Tibial artery (tissue), 4 donors: ENCODE measurements at regions not wholly inside any gene's neighbourhood (a gene's known extent, or its start where the extent isn't known, plus 50 kb on each side); places are given as distances from the start of the nearest gene placed in this dataset.
"Not testable (repeated sequence)": the region's sequence is repeated elsewhere in the genome, so short reads cannot be mapped to it uniquely, and the experiment has no call there.

ENCODE experiments used
- DNase-seq, 2 donors: peaks; one replicate each; pipeline ENCODE4 v3.0.0-alpha.2; 2019
- H3K27ac ChIP-seq, 2 donors: fragments of 200-600 bp; sonication (generic) in 1 of 2; 1 replicate in 1 of 2; 2 replicates in 1 of 2; pipeline ENCODE4 v1.5.1; 2018 to 2019; ENCODE audit warnings: mild to moderate bottlenecking in 1 of 2
- H3K27me3 ChIP-seq, 2 donors: fragments of 200-600 bp; sonication (generic) in 1 of 2; one replicate each; pipeline versions ENCODE4 v1.5.1 to v1.6.0; 2016 to 2019
- H3K36me3 ChIP-seq, 3 donors: fragments of 200-600 bp; sonication (generic) in 2 of 3; one replicate each; pipeline ENCODE4 v1.5.1; 2016 to 2019; ENCODE audit warnings: mild to moderate bottlenecking in 2 of 3
- H3K4me1 ChIP-seq, 4 donors: fragments of 200-600 bp; sonication (generic) in 2 of 4; 1 replicate in 3 of 4; 2 replicates in 1 of 4; pipeline ENCODE4 v1.5.1; 2016 to 2019
- H3K4me3 ChIP-seq, 2 donors: fragments of 200-600 bp; sonication (generic) in 1 of 2; 1 replicate in 1 of 2; 2 replicates in 1 of 2; pipeline ENCODE4 v1.5.1; 2018 to 2019; ENCODE audit warnings: mild to moderate bottlenecking in 2 of 2
- H3K9me3 ChIP-seq, 3 donors: fragments of 200-600 bp; sonication (generic) in 1 of 3; one replicate each; pipeline ENCODE4 v1.5.1; 2016 to 2019
- intact Hi-C: fragments of 100-400 bp; cut with DNase I; formaldehyde crosslinking; loops from one replicate; pipeline ENCODE4 v1.15.0; 2023; ENCODE audit warnings: low total_unique reads
- TF ChIP-seq, protein P1 (sequence below), 2 experiments: fragments of 200-600 bp in 1 of 2; fragments of 450-650 bp in 1 of 2; IDR thresholded peaks; one replicate each; pipeline ENCODE4 v1.5.1; 2017 to 2019; ENCODE audit warnings: antibody characterized with exemption in 2 of 2, mild to moderate bottlenecking in 1 of 2, moderate library complexity in 1 of 2

DNA sequence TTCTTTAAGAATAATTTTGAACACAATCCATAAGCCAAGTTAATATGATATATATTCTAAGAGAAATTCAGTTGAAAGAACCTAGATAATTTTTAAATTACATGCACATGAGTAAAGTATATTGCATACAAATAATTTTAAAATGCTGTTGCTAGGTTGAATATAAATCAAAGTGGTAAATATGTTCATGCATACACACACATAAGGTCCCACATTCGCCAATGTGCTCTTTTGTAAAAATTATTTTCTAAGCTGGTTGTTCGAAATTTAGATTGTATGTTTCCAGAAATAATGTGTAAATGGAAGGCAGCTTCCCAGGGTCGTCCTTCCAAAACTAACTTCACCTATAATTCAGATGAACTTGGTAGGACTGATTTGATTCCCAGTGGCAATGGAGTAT, 173.7 kb upstream of the CCDC196 start:
- H3K4me3 ChIP-seq = no peak overlapping the region
- no peak overlapping the region for H3K27ac ChIP-seq
- H3K4me1 ChIP-seq = no peaks in the 10 kb centered on the region
- H3K27me3 ChIP-seq = no peaks in the 10 kb centered on the region
- no peaks in the 10 kb centered on the region for H3K36me3 ChIP-seq
- TF ChIP-seq, protein P1, sequence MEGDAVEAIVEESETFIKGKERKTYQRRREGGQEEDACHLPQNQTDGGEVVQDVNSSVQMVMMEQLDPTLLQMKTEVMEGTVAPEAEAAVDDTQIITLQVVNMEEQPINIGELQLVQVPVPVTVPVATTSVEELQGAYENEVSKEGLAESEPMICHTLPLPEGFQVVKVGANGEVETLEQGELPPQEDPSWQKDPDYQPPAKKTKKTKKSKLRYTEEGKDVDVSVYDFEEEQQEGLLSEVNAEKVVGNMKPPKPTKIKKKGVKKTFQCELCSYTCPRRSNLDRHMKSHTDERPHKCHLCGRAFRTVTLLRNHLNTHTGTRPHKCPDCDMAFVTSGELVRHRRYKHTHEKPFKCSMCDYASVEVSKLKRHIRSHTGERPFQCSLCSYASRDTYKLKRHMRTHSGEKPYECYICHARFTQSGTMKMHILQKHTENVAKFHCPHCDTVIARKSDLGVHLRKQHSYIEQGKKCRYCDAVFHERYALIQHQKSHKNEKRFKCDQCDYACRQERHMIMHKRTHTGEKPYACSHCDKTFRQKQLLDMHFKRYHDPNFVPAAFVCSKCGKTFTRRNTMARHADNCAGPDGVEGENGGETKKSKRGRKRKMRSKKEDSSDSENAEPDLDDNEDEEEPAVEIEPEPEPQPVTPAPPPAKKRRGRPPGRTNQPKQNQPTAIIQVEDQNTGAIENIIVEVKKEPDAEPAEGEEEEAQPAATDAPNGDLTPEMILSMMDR (IDR thresholded peaks at IDR 0.05) = no peak
- intact Hi-C loops = no loop called here
- DNase-seq = no peak
- peaks cover 0 to 2% (median 0%) of the 10 kb centered on the region in 3 donors for H3K9me3 ChIP-seq

GRCh38 chr14:66315098-66315497, 171.1 kb upstream of the CCDC196 start:
- no peak for DNase-seq

DNA sequence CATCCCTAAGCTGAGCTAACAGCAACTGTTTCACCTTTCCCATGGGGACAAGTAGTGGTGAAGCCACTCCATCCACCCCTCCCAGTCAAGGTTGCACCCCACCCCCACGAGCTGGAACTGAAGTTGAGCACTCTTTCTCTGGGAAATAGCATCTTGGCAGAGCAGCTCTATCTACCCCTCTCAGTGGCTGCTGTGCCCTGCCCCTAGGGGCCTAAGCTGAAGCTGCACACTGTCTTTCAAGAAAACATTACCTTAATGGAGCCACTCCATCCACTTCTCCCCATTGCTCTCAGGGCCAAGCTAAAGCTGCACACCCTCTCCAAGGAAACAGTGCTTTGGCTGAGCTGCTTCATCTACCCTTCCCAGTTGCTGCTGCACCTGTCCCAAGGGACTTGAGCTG, 170.6 kb upstream of the CCDC196 start:
- Histone ChIP-seq H3K36me3 (no peaks in the 10 kb centered on the region), H3K4me3 (no peak overlapping the region), H3K9me3 (peaks cover 0 to 9% (median 6%) of the 10 kb centered on the region in 3 donors), H3K27me3 (no peaks in the 10 kb centered on the region), H3K4me1 (no peaks in the 10 kb centered on the region), H3K27ac (no peak overlapping the region)
- intact Hi-C loops = no loop called here
- TF ChIP-seq, protein P1 (IDR thresholded peaks at IDR 0.05) = no peak
- DNase-seq = no peak

More at GRCh38 chr14:66315098-66315497, 171.1 kb upstream of the CCDC196 start:
- Histone ChIP-seq H3K27ac (no peak overlapping the region), H3K4me3 (no peak overlapping the region), H3K9me3 (peaks cover 0 to 9% (median 6%) of the 10 kb centered on the region in 3 donors), H3K27me3 (no peaks in the 10 kb centered on the region), H3K36me3 (no peaks in the 10 kb centered on the region), H3K4me1 (no peaks in the 10 kb centered on the region)
- intact Hi-C loops = no loop called here
- TF ChIP-seq, protein P1 (IDR thresholded peaks at IDR 0.05) = no peak

- Histone ChIP-seq H3K9me3 (peaks cover 0 to 6% (median 6%) of the 10 kb centered on the region in 3 donors), H3K4me3 (no peak overlapping the region), H3K4me1 (no peaks in the 10 kb centered on the region), H3K27me3 (no peaks in the 10 kb centered on the region), H3K27ac (no peak overlapping the region), H3K36me3 (no peaks in the 10 kb centered on the region)
- no peak for DNase-seq
- intact Hi-C loops = no loop called here
- TF ChIP-seq, protein P1 (IDR thresholded peaks at IDR 0.05) = no peak
Measured at GRCh38 chr14:66322564-66322963, 163.6 kb upstream of the CCDC196 start.

DNA sequence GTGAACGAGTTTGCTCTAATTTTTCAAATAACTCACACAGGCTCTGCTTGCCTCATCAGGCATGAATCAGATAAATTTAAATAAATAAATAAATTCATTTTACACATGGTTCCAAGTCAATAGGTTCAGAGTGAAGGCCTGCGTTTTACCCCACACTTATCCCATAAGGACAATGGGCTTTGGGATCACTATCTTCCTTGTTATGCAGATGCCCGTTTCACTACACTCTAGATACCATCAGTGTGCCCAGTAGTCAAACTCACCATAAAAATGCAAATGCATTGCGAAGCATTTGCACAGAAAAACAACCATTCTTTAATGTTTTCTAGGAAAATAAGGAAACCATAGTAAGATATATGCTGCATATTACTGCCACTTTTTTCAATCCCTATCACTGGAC, 155.9 kb upstream of the CCDC196 start:
- TF ChIP-seq, protein P1 (IDR thresholded peaks at IDR 0.05) = no peak
- intact Hi-C loops = no loop called here
- Histone ChIP-seq H3K9me3 (no peaks in the 10 kb centered on the region), H3K36me3 (no peaks in the 10 kb centered on the region), H3K27ac (no peak overlapping the region), H3K4me3 (no peak overlapping the region), H3K27me3 (no peaks in the 10 kb centered on the region), H3K4me1 (no peaks in the 10 kb centered on the region)
- DNase-seq = no peak

GRCh38 chr14:66330916-66331315, 155.3 kb upstream of the CCDC196 start:
- Histone ChIP-seq H3K27me3 (no peaks in the 10 kb centered on the region), H3K9me3 (no peaks in the 10 kb centered on the region), H3K4me1 (no peaks in the 10 kb centered on the region), H3K4me3 (no peak overlapping the region), H3K27ac (no peak overlapping the region), H3K36me3 (no peaks in the 10 kb centered on the region)
- intact Hi-C loops = no loop called here
- DNase-seq = no peak
- TF ChIP-seq, protein P1 (IDR thresholded peaks at IDR 0.05) = no peak

DNA sequence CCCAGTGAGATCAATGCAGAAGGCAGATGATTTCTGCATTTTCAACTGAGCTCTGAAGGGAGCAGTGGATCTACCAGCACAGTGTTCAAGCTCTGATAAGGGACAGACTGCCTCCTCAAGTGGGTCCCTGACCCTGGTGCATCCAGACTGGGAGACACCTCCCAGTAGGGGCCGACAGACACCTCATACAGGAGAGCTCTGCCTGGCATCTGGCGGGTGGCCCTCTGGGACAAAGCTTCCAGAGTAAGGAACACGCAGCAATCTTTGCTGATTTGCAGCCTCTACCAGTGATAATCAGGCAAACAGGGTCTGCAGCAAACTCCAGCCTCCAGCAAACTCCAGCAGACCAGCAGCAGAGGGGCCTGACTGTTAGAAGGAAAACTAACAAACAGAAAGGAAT, 152.9 kb upstream of the CCDC196 start:
- H3K27me3 ChIP-seq, H3K36me3 ChIP-seq, H3K9me3 ChIP-seq, intact Hi-C loops, H3K27ac ChIP-seq, DNase-seq, H3K4me3 ChIP-seq, H3K4me1 ChIP-seq: not testable (repeated sequence)
